SU-DHL-6 (cell line): ENCODE measurements at regions not wholly inside any gene's neighbourhood (a gene's known extent, or its start where the extent isn't known, plus 50 kb on each side); places are given as distances from the start of the nearest gene placed in this dataset.

Experiments used
- CTCF ChIP-seq: fragments of 200-600 bp; sonication (generic); IDR thresholded peaks from one replicate; pipeline ENCODE4 v1.5.1; 2017; ENCODE audit warnings: antibody characterized with exemption, mild to moderate bottlenecking, low read length, moderate library complexity; ENCODE audit not compliant: insufficient read depth, poor library complexity, severe bottlenecking
- EZH2phosphoT487 ChIP-seq: fragments of 200-600 bp; sonication (generic), shearing (Covaris generic); conservative IDR thresholded peaks from 2 replicates; pipeline ENCODE4 v1.6.1; 2018; ENCODE audit warnings: mild to moderate bottlenecking, antibody characterized with exemption, low read length, moderate library complexity, mixed read lengths

- TF ChIP-seq CTCF (no peak), EZH2phosphoT487 (no peak)
Observed at GRCh38 chr2:120432976-120433815, 87.3 kb downstream of the INHBB start.
